IMR-90 (cell line): ENCODE measurements at regions not wholly inside any gene's neighbourhood (a gene's known extent, or its start where the extent isn't known, plus 50 kb on each side); places are given as distances from the start of the nearest gene placed in this dataset.

Experiments used
- ATAC-seq: fragments of 200-7000 bp; cut with Tn5 transposase; 2 replicates; pipeline ENCODE4 v1.9.1; 2020; ENCODE audit warnings: low read depth, mild to moderate bottlenecking, moderate library complexity
- BruUV-seq: library from RNA; stranded (reverse); fragments of 400-500 nt; replicated peaks from 2 replicates; lab custom pipeline; 2021; lab: Mats Ljungman, UMichigan
- CTCF ChIA-PET: fragments of 300-600 bp; formaldehyde crosslinking; extraction: SDS; loops from one replicate; lab custom pipeline; 2021; ENCODE audit warnings: antibody characterized with exemption; lab: Yijun Ruan, JAX
- POLR2A ChIA-PET: fragments of 300-600 bp; sonication (Branson Sonifier 250); formaldehyde crosslinking; loops from one replicate; lab custom pipeline; 2022; ENCODE audit warnings: antibody characterized with exemption; ENCODE audit not compliant: unreplicated experiment; lab: Charles Lee
- DNase-seq: peaks from one replicate; pipeline ENCODE4 v3.0.0; 2013
- H2AFZ ChIP-seq: replicated peaks from 2 replicates; pipeline ENCODE3; 2013; ENCODE audit warnings: low read length, mild to moderate bottlenecking; ENCODE audit not compliant: poor library complexity
- H2AK5ac ChIP-seq: 2 replicates; pipeline ENCODE4 v1.6.1; 2013; ENCODE audit warnings: low read depth, low read length, inconsistent platforms
- H2AK9ac ChIP-seq: replicated peaks from 2 replicates; pipeline ENCODE3; 2013; ENCODE audit warnings: mild to moderate bottlenecking, low read depth, low read length, moderate library complexity; ENCODE audit not compliant: poor library complexity
- H2BK120ac ChIP-seq: 2 replicates; pipeline ENCODE4 v1.6.1; 2013; ENCODE audit warnings: low read depth, low read length, inconsistent platforms
- H2BK15ac ChIP-seq: 3 replicates; pipeline ENCODE4 v1.6.1; 2013; ENCODE audit warnings: low read depth, low read length, inconsistent platforms
- H2BK20ac ChIP-seq: 2 replicates; pipeline ENCODE4 v1.6.1; 2013; ENCODE audit warnings: low read depth, mild to moderate bottlenecking, inconsistent platforms, low read length, moderate library complexity
- H2BK5ac ChIP-seq: 2 replicates; pipeline ENCODE4 v1.6.1; 2013; ENCODE audit warnings: mild to moderate bottlenecking, low read depth, low read length, inconsistent platforms; ENCODE audit not compliant: poor library complexity, severe bottlenecking
- H3K14ac ChIP-seq: replicated peaks from 2 replicates; pipeline ENCODE4 v1.6.1; 2013; ENCODE audit warnings: low read depth, low read length, inconsistent platforms
- H3K18ac ChIP-seq: 2 replicates; pipeline ENCODE4 v1.6.1; 2013; ENCODE audit warnings: low read depth, low read length, control low read depth
- H3K23ac ChIP-seq: 2 replicates; pipeline ENCODE4 v1.6.1; 2013; ENCODE audit warnings: low read depth, low read length, inconsistent platforms
- H3K27ac ChIP-seq: 2 replicates; pipeline ENCODE4 v1.5.1; 2013; ENCODE audit warnings: mild to moderate bottlenecking, control low read depth, low read length; ENCODE audit not compliant: insufficient read depth
- H3K27me3 ChIP-seq: 2 replicates; pipeline ENCODE4 v1.6.1; 2013; ENCODE audit warnings: low read length; ENCODE audit not compliant: control insufficient read depth, insufficient read depth
- H3K36me3 ChIP-seq: 2 replicates; pipeline ENCODE4 v1.6.1; 2013; ENCODE audit warnings: low read length, mixed read lengths; ENCODE audit not compliant: control insufficient read depth, insufficient read depth
- H3K4ac ChIP-seq: 2 replicates; pipeline ENCODE4 v1.6.1; 2013; ENCODE audit warnings: low read depth, low read length, inconsistent platforms
- H3K4me1 ChIP-seq: 2 replicates; pipeline ENCODE4 v1.6.1; 2013; ENCODE audit warnings: low read length, mixed read lengths; ENCODE audit not compliant: control insufficient read depth, insufficient read depth
- H3K4me2 ChIP-seq: 2 replicates; pipeline ENCODE4 v1.6.1; 2013; ENCODE audit warnings: low read depth, mild to moderate bottlenecking, control low read depth, low read length, moderate library complexity
- H3K4me3 ChIP-seq: 2 replicates; pipeline ENCODE4 v1.5.1; 2013; ENCODE audit warnings: low read depth, mild to moderate bottlenecking, control low read depth, low read length, moderate library complexity; ENCODE audit not compliant: insufficient read depth
- H3K56ac ChIP-seq: 2 replicates; pipeline ENCODE4 v1.6.1; 2013; ENCODE audit warnings: low read length, inconsistent platforms; ENCODE audit not compliant: insufficient read depth; ENCODE audit errors: extremely low read depth
- H3K79me1 ChIP-seq, 2 experiments: 2 replicates each; pipeline ENCODE4 v1.6.1; 2013; ENCODE audit warnings: low read length in 2 of 2, inconsistent platforms in 1 of 2, low read depth in 1 of 2
- H3K9ac ChIP-seq: 2 replicates; pipeline ENCODE4 v1.6.1; 2013; ENCODE audit warnings: low read depth, low read length, control low read depth
- H3K9me1 ChIP-seq: 2 replicates; pipeline ENCODE4 v1.6.1; 2013; ENCODE audit warnings: low read length, inconsistent platforms; ENCODE audit not compliant: insufficient read depth
- H3K9me3 ChIP-seq: 2 replicates; pipeline ENCODE4 v1.6.1; 2013; ENCODE audit warnings: low read length; ENCODE audit not compliant: control insufficient read depth, insufficient read depth
- H4K20me1 ChIP-seq: 2 replicates; pipeline ENCODE4 v1.6.1; 2013; ENCODE audit warnings: low read length, inconsistent platforms; ENCODE audit not compliant: insufficient read depth
- H4K5ac ChIP-seq: 2 replicates; pipeline ENCODE4 v1.6.1; 2013; ENCODE audit warnings: mild to moderate bottlenecking, low read depth, low read length, control low read depth
- H4K8ac ChIP-seq, 2 experiments: 2 replicates each; pipeline ENCODE4 v1.6.1; 2013; ENCODE audit warnings: low read depth in 2 of 2, low read length in 2 of 2, control low read depth in 1 of 2, inconsistent platforms in 1 of 2
- H4K91ac ChIP-seq: 2 replicates; pipeline ENCODE4 v1.6.1; 2013; ENCODE audit warnings: low read depth, low read length, inconsistent platforms; ENCODE audit not compliant: insufficient read depth
- FOS ChIP-seq: fragments of 150-350 bp; IDR thresholded peaks from 2 replicates; pipeline ENCODE4 v1.6.1; 2016; ENCODE audit warnings: low read depth, low read length
- MXI1 ChIP-seq: IDR thresholded peaks from 2 replicates; pipeline ENCODE4 v1.6.1; 2012; ENCODE audit warnings: low read depth, mild to moderate bottlenecking, low read length, moderate library complexity, borderline replicate concordance
- POLR2A ChIP-seq: IDR thresholded peaks from 2 replicates; pipeline ENCODE4 v1.6.1; 2012; ENCODE audit warnings: mild to moderate bottlenecking, low read depth, low read length
- RCOR1 ChIP-seq: IDR thresholded peaks from 2 replicates; pipeline ENCODE4 v1.6.1; 2012; ENCODE audit warnings: mild to moderate bottlenecking, low read length, improper control_type of control experiment; ENCODE audit not compliant: insufficient replicate concordance
- SMC3 ChIP-seq: fragments of 150-350 bp; IDR thresholded peaks from 2 replicates; pipeline ENCODE4 v1.6.1; 2016; ENCODE audit warnings: low read depth, mild to moderate bottlenecking, antibody characterized with exemption, low read length, moderate library complexity
- WGBS, 2 experiments: methylation state at CpG; one replicate each; pipeline versions ENCODE4 v1.1.5 to v1.1.7; 2013; ENCODE audit warnings: missing lambda C conversion rate in 2 of 2; ENCODE audit not compliant: insufficient read length in 1 of 2; ENCODE audit errors: extremely low coverage in 2 of 2; 5-methylcytosine and 5-hydroxymethylcytosine counted together
- dilution Hi-C: fragments of 300-500 bp; cut with HindIII; formaldehyde crosslinking; loops from one replicate; pipeline ENCODE4 v1.14.3; 2018; ENCODE audit warnings: low sequenced_read_pairs; ENCODE audit not compliant: unreplicated experiment
- in situ Hi-C: fragments of 300-500 bp; cut with MboI; formaldehyde crosslinking; loops from 3 replicates; pipeline ENCODE4 v1.14.3; 2019; ENCODE audit warnings: low sequenced_read_pairs, inconsistent platforms, mixed read lengths
- intact Hi-C: fragments of 100-400 bp; cut with micrococcal nuclease; formaldehyde crosslinking; loops from 2 replicates; pipeline ENCODE4 v1.10.0; 2022

- no peak overlapping the region for H3K18ac ChIP-seq
- intact Hi-C loops (no loop called here), dilution Hi-C loops (no loop called here), in situ Hi-C loops (no loop called here)
- ATAC-seq (no peak), DNase-seq (no peak)
- H2BK15ac ChIP-seq: no peak overlapping the region
- H3K27ac ChIP-seq: no peak overlapping the region
- H2BK5ac ChIP-seq: no peak overlapping the region
- no peak overlapping the region for H2AFZ ChIP-seq
- peaks cover 7% of the 10 kb centered on the region; the same call in 1 of the 2 replicates for H3K9me3 ChIP-seq
- H4K20me1 ChIP-seq: no peaks in the 10 kb centered on the region
- no peak overlapping the region for H2BK20ac ChIP-seq
- no peaks in the 10 kb centered on the region for H3K79me1 ChIP-seq
- no peak overlapping the region for H3K4me3 ChIP-seq
- H4K5ac ChIP-seq: no peak overlapping the region
- no peak overlapping the region for H4K8ac ChIP-seq
- H2AK9ac ChIP-seq: no peak overlapping the region
- no peak for TF ChIP-seq SMC3
- TF ChIP-seq POLR2A: no peak
- no peak for TF ChIP-seq MXI1
- TF ChIP-seq RCOR1: no peak
- TF ChIP-seq FOS: no peak
- H3K4me2 ChIP-seq: no peak overlapping the region
- no peak overlapping the region for H3K14ac ChIP-seq
- no peak overlapping the region for H3K4ac ChIP-seq
- no TSS peak for BruUV-seq
- H2BK120ac ChIP-seq: no peak overlapping the region
- no CpG with 5 or more reads among the region's 4 CpGs for WGBS, 2 experiments
- ChIA-PET CTCF (no interaction called here), POLR2A (no interaction called here)
- H3K23ac ChIP-seq: no peak overlapping the region
- no peak overlapping the region for H3K56ac ChIP-seq
- no peaks in the 10 kb centered on the region for H3K9me1 ChIP-seq
- H3K9ac ChIP-seq: no peak overlapping the region
- no peak overlapping the region for H2AK5ac ChIP-seq
- H3K4me1 ChIP-seq: no peaks in the 10 kb centered on the region
- H3K36me3 ChIP-seq: no peaks in the 10 kb centered on the region
- H3K27me3 ChIP-seq: no peaks in the 10 kb centered on the region
- H4K91ac ChIP-seq: no peak overlapping the region
These were observed 464.9 kb upstream of the NMUR2 start for GRCh38 chr5:152869971-152870370.
